SK-N-SH (cell line): ENCODE measurements at regions not wholly inside any gene's neighbourhood (a gene's known extent, or its start where the extent isn't known, plus 50 kb on each side); places are given as distances from the start of the nearest gene placed in this dataset.

Source experiments
- CTCF ChIP-seq: fragments of 200-600 bp; sonication (generic); IDR thresholded peaks from 2 replicates; pipeline ENCODE4 v1.6.1; 2017; ENCODE audit warnings: antibody characterized with exemption, mild to moderate bottlenecking, moderate library complexity
- EZH2phosphoT487 ChIP-seq: fragments of 200-600 bp; sonication (generic); IDR thresholded peaks from 2 replicates; pipeline ENCODE4 v1.6.1; 2017; ENCODE audit warnings: low read depth, mixed run types, mild to moderate bottlenecking, antibody characterized with exemption, moderate library complexity, borderline replicate concordance
- FOXM1 ChIP-seq: IDR thresholded peaks from 2 replicates; pipeline ENCODE4 v1.4.0; 2012; ENCODE audit warnings: low read depth, mild to moderate bottlenecking
- NRF1 ChIP-seq: IDR thresholded peaks from 2 replicates; pipeline ENCODE4 v1.6.1; 2012; ENCODE audit warnings: low read depth, mild to moderate bottlenecking, low read length
- PBX3 ChIP-seq: IDR thresholded peaks from 2 replicates; pipeline ENCODE4; 2012
- POLR2AphosphoS5 ChIP-seq: IDR thresholded peaks from 2 replicates; pipeline ENCODE4 v1.6.1; 2012; ENCODE audit warnings: low read depth, low read length
- RAD21 ChIP-seq: IDR thresholded peaks from 2 replicates; pipeline ENCODE4 v1.6.1; 2012; ENCODE audit warnings: mild to moderate bottlenecking, low read length
- RFX5 ChIP-seq: IDR thresholded peaks from 2 replicates; pipeline ENCODE4 v1.6.1; 2012; ENCODE audit warnings: mild to moderate bottlenecking, improper control_type of control experiment, low read length
- SMC3 ChIP-seq: IDR thresholded peaks from 2 replicates; pipeline ENCODE4 v1.6.1; 2012; ENCODE audit warnings: low read depth, low read length, improper control_type of control experiment
- YY1 ChIP-seq: IDR thresholded peaks from 2 replicates; pipeline ENCODE4 v1.4.0; 2012; ENCODE audit warnings: low read depth, mild to moderate bottlenecking
- TF ChIP-seq, protein P1 (sequence below): IDR thresholded peaks from 2 replicates; pipeline ENCODE4 v1.6.1; 2012; ENCODE audit warnings: mild to moderate bottlenecking, low read depth, low read length, moderate library complexity
- TF ChIP-seq, protein P2 (sequence below): fragments of 150-350 bp; IDR thresholded peaks from 2 replicates; pipeline ENCODE4 v1.6.1; 2017; ENCODE audit warnings: antibody characterized with exemption, low read length, low read depth, borderline replicate concordance
- TF ChIP-seq, protein P3 (sequence below): IDR thresholded peaks from 2 replicates; pipeline ENCODE4 v1.4.0; 2012; ENCODE audit warnings: low read depth, borderline replicate concordance

DNA sequence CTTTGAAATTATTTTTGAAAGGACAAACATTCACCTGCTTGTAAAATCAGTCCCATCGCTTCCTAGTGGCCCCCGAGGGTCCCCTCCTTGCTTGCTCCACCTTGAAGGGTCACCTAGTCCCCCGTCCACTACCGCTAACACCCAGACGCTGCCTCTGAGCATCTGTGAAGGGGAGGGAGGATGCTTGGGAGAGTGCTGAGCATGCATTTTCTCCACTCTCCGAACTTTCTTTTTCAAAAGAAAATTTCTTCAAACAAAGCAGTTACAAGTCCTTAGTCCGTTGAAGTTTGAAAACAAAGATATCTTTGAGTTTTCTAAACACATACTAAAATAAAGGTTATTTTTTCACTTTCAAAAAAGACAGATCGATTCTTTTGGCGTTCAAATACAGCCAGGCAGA, 224.3 kb upstream of the ARID1B start:
- TF ChIP-seq, protein P1, sequence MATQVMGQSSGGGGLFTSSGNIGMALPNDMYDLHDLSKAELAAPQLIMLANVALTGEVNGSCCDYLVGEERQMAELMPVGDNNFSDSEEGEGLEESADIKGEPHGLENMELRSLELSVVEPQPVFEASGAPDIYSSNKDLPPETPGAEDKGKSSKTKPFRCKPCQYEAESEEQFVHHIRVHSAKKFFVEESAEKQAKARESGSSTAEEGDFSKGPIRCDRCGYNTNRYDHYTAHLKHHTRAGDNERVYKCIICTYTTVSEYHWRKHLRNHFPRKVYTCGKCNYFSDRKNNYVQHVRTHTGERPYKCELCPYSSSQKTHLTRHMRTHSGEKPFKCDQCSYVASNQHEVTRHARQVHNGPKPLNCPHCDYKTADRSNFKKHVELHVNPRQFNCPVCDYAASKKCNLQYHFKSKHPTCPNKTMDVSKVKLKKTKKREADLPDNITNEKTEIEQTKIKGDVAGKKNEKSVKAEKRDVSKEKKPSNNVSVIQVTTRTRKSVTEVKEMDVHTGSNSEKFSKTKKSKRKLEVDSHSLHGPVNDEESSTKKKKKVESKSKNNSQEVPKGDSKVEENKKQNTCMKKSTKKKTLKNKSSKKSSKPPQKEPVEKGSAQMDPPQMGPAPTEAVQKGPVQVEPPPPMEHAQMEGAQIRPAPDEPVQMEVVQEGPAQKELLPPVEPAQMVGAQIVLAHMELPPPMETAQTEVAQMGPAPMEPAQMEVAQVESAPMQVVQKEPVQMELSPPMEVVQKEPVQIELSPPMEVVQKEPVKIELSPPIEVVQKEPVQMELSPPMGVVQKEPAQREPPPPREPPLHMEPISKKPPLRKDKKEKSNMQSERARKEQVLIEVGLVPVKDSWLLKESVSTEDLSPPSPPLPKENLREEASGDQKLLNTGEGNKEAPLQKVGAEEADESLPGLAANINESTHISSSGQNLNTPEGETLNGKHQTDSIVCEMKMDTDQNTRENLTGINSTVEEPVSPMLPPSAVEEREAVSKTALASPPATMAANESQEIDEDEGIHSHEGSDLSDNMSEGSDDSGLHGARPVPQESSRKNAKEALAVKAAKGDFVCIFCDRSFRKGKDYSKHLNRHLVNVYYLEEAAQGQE: no peak
- no peak for TF ChIP-seq RAD21
- no peak for TF ChIP-seq NRF1
- no peak for TF ChIP-seq RFX5
- no peak for TF ChIP-seq CTCF
- TF ChIP-seq, protein P2, sequence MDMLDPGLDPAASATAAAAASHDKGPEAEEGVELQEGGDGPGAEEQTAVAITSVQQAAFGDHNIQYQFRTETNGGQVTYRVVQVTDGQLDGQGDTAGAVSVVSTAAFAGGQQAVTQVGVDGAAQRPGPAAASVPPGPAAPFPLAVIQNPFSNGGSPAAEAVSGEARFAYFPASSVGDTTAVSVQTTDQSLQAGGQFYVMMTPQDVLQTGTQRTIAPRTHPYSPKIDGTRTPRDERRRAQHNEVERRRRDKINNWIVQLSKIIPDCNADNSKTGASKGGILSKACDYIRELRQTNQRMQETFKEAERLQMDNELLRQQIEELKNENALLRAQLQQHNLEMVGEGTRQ: no peak
- TF ChIP-seq, protein P3, sequence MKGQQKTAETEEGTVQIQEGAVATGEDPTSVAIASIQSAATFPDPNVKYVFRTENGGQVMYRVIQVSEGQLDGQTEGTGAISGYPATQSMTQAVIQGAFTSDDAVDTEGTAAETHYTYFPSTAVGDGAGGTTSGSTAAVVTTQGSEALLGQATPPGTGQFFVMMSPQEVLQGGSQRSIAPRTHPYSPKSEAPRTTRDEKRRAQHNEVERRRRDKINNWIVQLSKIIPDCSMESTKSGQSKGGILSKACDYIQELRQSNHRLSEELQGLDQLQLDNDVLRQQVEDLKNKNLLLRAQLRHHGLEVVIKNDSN: no peak
- TF ChIP-seq POLR2AphosphoS5: no peak
- TF ChIP-seq FOXM1: no peak
- TF ChIP-seq PBX3: no peak
- TF ChIP-seq YY1: no peak
- TF ChIP-seq SMC3: no peak
- no peak for TF ChIP-seq EZH2phosphoT487
